DOHH2 (cell line): ENCODE measurements at regions not wholly inside any gene's neighbourhood (a gene's known extent, or its start where the extent isn't known, plus 50 kb on each side); places are given as distances from the start of the nearest gene placed in this dataset.

Experiments used
- H3F3A ChIP-seq: fragments of 200-600 bp; sonication (generic), shearing (Covaris generic); 2 replicates; pipeline ENCODE4 v1.6.0; 2016; ENCODE audit warnings: antibody characterized with exemption, mild to moderate bottlenecking; ENCODE audit not compliant: control insufficient read depth, insufficient read depth
- H3K27ac ChIP-seq: fragments of 200-600 bp; sonication (generic); 2 replicates; pipeline ENCODE4 v1.5.1; 2014; ENCODE audit warnings: low read depth, mild to moderate bottlenecking, low read length, moderate library complexity
- H3K27me3 ChIP-seq: fragments of 200-600 bp; sonication (generic); 2 replicates; pipeline ENCODE4 v1.6.1; 2014; ENCODE audit warnings: mild to moderate bottlenecking, low read length, mixed read lengths; ENCODE audit not compliant: control insufficient read depth
- H3K36me3 ChIP-seq: fragments of 200-600 bp; sonication (generic); 2 replicates; pipeline ENCODE4 v1.6.1; 2014; ENCODE audit warnings: mild to moderate bottlenecking, low read length, moderate library complexity, mixed read lengths; ENCODE audit not compliant: control insufficient read depth
- H3K4me1 ChIP-seq: fragments of 200-600 bp; sonication (generic); 2 replicates; pipeline ENCODE4 v1.6.1; 2014; ENCODE audit warnings: mild to moderate bottlenecking, low read length, mixed read lengths; ENCODE audit not compliant: control insufficient read depth
- H3K4me2 ChIP-seq: fragments of 200-600 bp; sonication (generic); 2 replicates; pipeline ENCODE4 v1.6.0; 2014; ENCODE audit warnings: mild to moderate bottlenecking, low read length, moderate library complexity
- H3K4me3 ChIP-seq: fragments of 200-600 bp; sonication (generic); 2 replicates; pipeline ENCODE4 v1.5.1; 2014; ENCODE audit warnings: mild to moderate bottlenecking, low read length, mixed read lengths
- H3K79me2 ChIP-seq: fragments of 200-600 bp; sonication (generic); 2 replicates; pipeline ENCODE4 v1.6.1; 2014; ENCODE audit warnings: mild to moderate bottlenecking, low read length, mixed read lengths; ENCODE audit not compliant: control insufficient read depth
- H3K9me2 ChIP-seq: fragments of 200-600 bp; sonication (generic); replicated peaks from 2 replicates; pipeline ENCODE4 v1.6.1; 2014; ENCODE audit warnings: mild to moderate bottlenecking, low read length, mixed read lengths; ENCODE audit not compliant: control insufficient read depth
- H3K9me3 ChIP-seq: fragments of 200-600 bp; sonication (generic); 2 replicates; pipeline ENCODE4 v1.6.1; 2014; ENCODE audit warnings: antibody characterized with exemption, low read length, mixed read lengths; ENCODE audit not compliant: control insufficient read depth, insufficient read depth
- H4K20me1 ChIP-seq: fragments of 200-600 bp; sonication (generic); 2 replicates; pipeline ENCODE4 v1.6.0; 2014; ENCODE audit warnings: low read depth, mild to moderate bottlenecking, antibody characterized with exemption, low read length, moderate library complexity; ENCODE audit not compliant: control insufficient read depth, insufficient read depth
- EZH2phosphoT487 ChIP-seq: fragments of 200-600 bp; sonication (generic); IDR thresholded peaks from 2 replicates; pipeline ENCODE4 v1.6.1; 2017; ENCODE audit warnings: borderline replicate concordance, mild to moderate bottlenecking, antibody characterized with exemption, low read length, moderate library complexity, mixed read lengths
- TF ChIP-seq, protein P1 (sequence below): fragments of 200-600 bp; sonication (generic); IDR thresholded peaks from one replicate; pipeline ENCODE4 v1.5.1; 2014; ENCODE audit warnings: antibody characterized with exemption, mild to moderate bottlenecking, low read depth, low read length; ENCODE audit not compliant: poor library complexity, severe bottlenecking

GRCh38 chr1:67615886-67616285, 69.1 kb upstream of the GADD45A start:
- Histone ChIP-seq H3K27me3 (no peaks in the 10 kb centered on the region; the same call in 1 of the 2 replicates), H3K4me1 (no peaks in the 10 kb centered on the region), H3K9me2 (no peaks in the 10 kb centered on the region), H3K4me2 (no peak overlapping the region), H4K20me1 (no peaks in the 10 kb centered on the region), H3K9me3 (no peaks in the 10 kb centered on the region), H3K27ac (no peak overlapping the region), H3K36me3 (no peaks in the 10 kb centered on the region), H3K4me3 (no peak overlapping the region), H3K79me2 (no peaks in the 10 kb centered on the region), H3F3A (no peaks in the 10 kb centered on the region)
- TF ChIP-seq EZH2phosphoT487 = no peak
- TF ChIP-seq, protein P1, sequence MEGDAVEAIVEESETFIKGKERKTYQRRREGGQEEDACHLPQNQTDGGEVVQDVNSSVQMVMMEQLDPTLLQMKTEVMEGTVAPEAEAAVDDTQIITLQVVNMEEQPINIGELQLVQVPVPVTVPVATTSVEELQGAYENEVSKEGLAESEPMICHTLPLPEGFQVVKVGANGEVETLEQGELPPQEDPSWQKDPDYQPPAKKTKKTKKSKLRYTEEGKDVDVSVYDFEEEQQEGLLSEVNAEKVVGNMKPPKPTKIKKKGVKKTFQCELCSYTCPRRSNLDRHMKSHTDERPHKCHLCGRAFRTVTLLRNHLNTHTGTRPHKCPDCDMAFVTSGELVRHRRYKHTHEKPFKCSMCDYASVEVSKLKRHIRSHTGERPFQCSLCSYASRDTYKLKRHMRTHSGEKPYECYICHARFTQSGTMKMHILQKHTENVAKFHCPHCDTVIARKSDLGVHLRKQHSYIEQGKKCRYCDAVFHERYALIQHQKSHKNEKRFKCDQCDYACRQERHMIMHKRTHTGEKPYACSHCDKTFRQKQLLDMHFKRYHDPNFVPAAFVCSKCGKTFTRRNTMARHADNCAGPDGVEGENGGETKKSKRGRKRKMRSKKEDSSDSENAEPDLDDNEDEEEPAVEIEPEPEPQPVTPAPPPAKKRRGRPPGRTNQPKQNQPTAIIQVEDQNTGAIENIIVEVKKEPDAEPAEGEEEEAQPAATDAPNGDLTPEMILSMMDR = no peak

- H3K27ac ChIP-seq = no peak overlapping the region
- no peak overlapping the region for H3K4me3 ChIP-seq
- H3K4me2 ChIP-seq = no peak overlapping the region
- no peaks in the 10 kb centered on the region for H3K4me1 ChIP-seq
- no peaks in the 10 kb centered on the region for H3K36me3 ChIP-seq
- no peaks in the 10 kb centered on the region for H3K27me3 ChIP-seq
- H3K79me2 ChIP-seq = no peaks in the 10 kb centered on the region
- TF ChIP-seq EZH2phosphoT487 = no peak
- TF ChIP-seq, protein P1 = no peak
- no peaks in the 10 kb centered on the region for H3K9me2 ChIP-seq
- no peaks in the 10 kb centered on the region for H3K9me3 ChIP-seq
- H4K20me1 ChIP-seq = no peaks in the 10 kb centered on the region
- no peaks in the 10 kb centered on the region for H3F3A ChIP-seq
These were observed 68.5 kb upstream of the GADD45A start for GRCh38 chr1:67616394-67616985.

DNA sequence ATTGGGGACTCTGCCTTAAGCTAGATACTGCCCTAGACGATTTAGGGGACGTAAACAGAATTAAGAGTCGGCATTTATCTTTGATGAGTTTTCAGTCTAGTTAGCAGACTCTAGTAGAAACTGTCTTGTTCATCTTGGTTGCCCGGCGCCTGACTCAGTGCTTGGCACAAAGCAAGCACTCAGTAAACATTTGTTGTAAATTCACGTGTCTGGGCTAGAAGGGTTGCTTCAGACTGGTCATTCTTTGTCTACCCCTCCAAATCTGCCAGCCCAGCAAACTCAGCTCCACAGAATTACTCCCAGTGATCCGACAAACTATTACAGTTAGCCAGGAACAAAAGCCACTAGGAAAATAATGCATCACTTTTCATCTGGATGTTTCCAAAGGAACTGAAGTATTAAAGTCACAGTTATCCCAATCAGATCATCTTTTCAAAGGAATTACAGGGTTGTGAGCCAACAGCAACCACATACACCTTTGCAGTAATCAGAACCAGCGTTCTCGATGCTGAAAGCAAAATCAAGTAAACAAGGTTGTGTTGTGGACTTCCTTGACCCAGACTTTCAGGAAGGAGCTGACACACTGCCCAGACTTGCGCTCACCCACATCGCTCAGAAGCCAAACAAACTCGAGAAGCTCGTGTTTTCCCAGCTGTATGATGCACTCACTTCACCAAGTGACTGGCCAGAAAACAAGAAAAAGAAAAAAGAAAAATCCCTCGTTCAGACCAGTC, 66.5 kb upstream of the GADD45A start:
- Histone ChIP-seq H3K9me3 (no peaks in the 10 kb centered on the region), H3K4me3 (no peak overlapping the region), H3K4me2 (no peak overlapping the region), H3K36me3 (no peaks in the 10 kb centered on the region), H3K9me2 (no peaks in the 10 kb centered on the region), H3K4me1 (no peaks in the 10 kb centered on the region), H3K27ac (no peak overlapping the region), H3K27me3 (no peaks in the 10 kb centered on the region), H3F3A (no peaks in the 10 kb centered on the region), H4K20me1 (no peaks in the 10 kb centered on the region), H3K79me2 (no peaks in the 10 kb centered on the region)
- TF ChIP-seq, protein P1 = no peak
- TF ChIP-seq EZH2phosphoT487 = no peak
